Transverse colon (tissue), 3 donors: ENCODE measurements at regions not wholly inside any gene's neighbourhood (a gene's known extent, or its start where the extent isn't known, plus 50 kb on each side); places are given as distances from the start of the nearest gene placed in this dataset.
"Not testable (repeated sequence)": the region's sequence is repeated elsewhere in the genome, so short reads cannot be mapped to it uniquely, and the experiment has no call there.

ENCODE experiments used
- CTCF ChIP-seq, 5 experiments: fragments of 200-600 bp in 3 of 5; fragments of 450-650 bp in 2 of 5; sonication (generic) in 3 of 5; IDR thresholded peaks; 1 replicate in 2 of 5; 2 replicates in 3 of 5; pipeline ENCODE4 v1.5.1; 2016 to 2017; ENCODE audit warnings: antibody characterized with exemption in 5 of 5, inconsistent platforms in 3 of 5, mild to moderate bottlenecking in 2 of 5, moderate library complexity in 1 of 5
- EP300 ChIP-seq: sonication (generic); formaldehyde crosslinking; IDR thresholded peaks from one replicate; pipeline ENCODE4 v1.6.1; 2017; ENCODE audit warnings: antibody characterized with exemption, low read depth
- POLR2A ChIP-seq: fragments of 450-650 bp; IDR thresholded peaks from one replicate; pipeline ENCODE4 v1.6.1; 2016; ENCODE audit warnings: antibody characterized with exemption, mild to moderate bottlenecking, moderate library complexity

- TF ChIP-seq POLR2A; EP300; CTCF (IDR thresholded peaks at IDR 0.05): not testable (repeated sequence)
Measured at GRCh38 chr4:3629176-3629575, 97.0 kb upstream of the LRPAP1 start.
